ENCODE measurements at regions not wholly inside any gene's neighbourhood (a gene's known extent, or its start where the extent isn't known, plus 50 kb on each side); places are given as distances from the start of the nearest gene placed in this dataset.

- no peak for TF ChIP-seq CTCF (IDR thresholded peaks at IDR 0.05)
- no peak for TF ChIP-seq EP300 (IDR thresholded peaks at IDR 0.05)
Observed at GRCh38 chr17:33910200-33910857, 344.8 kb upstream of the CCL2 start.
